Ishikawa (cell line): ENCODE measurements at regions not wholly inside any gene's neighbourhood (a gene's known extent, or its start where the extent isn't known, plus 50 kb on each side); places are given as distances from the start of the nearest gene placed in this dataset.

Experiments used
- CREB1 ChIP-seq: IDR thresholded peaks from 2 replicates; pipeline ENCODE4 v1.6.1; 2012; ENCODE audit warnings: low read depth
- EP300 ChIP-seq: IDR thresholded peaks from 2 replicates; pipeline ENCODE4 v1.6.1; 2012; ENCODE audit warnings: borderline replicate concordance
- RAD21 ChIP-seq: IDR thresholded peaks from 2 replicates; pipeline ENCODE4 v1.6.1; 2012; ENCODE audit warnings: low read depth
- YY1 ChIP-seq: IDR thresholded peaks from 2 replicates; pipeline ENCODE4 v1.6.1; 2012; ENCODE audit warnings: low read depth
- TF ChIP-seq, protein P1 (sequence below): IDR thresholded peaks from 2 replicates; pipeline ENCODE4 v1.6.1; 2012; ENCODE audit warnings: low read depth, mild to moderate bottlenecking
- TF ChIP-seq, protein P2 (sequence below): IDR thresholded peaks from 2 replicates; pipeline ENCODE4 v1.6.1; 2012
- TF ChIP-seq, protein P3 (sequence below): IDR thresholded peaks from 2 replicates; pipeline ENCODE4 v1.6.1; 2012

DNA sequence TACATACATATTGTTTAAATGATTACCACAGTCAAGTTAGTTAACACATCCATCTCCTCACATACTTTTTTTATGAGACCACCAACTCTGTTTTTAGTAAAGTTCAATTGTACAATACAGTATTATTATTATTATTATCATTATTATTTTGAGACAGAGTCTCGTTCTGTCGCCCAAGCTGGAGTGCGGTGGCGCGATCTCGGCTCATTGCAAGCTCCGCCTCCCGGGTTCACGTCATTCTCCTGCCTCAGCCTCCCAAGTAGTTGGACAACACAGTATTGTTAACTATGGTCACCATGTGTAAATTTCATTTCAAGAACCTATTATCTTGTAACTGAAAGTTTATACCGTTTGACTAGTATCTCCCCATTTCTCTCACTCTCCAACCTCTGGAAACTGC, 942.0 kb upstream of the FBXO33 start:
- TF ChIP-seq, protein P1, sequence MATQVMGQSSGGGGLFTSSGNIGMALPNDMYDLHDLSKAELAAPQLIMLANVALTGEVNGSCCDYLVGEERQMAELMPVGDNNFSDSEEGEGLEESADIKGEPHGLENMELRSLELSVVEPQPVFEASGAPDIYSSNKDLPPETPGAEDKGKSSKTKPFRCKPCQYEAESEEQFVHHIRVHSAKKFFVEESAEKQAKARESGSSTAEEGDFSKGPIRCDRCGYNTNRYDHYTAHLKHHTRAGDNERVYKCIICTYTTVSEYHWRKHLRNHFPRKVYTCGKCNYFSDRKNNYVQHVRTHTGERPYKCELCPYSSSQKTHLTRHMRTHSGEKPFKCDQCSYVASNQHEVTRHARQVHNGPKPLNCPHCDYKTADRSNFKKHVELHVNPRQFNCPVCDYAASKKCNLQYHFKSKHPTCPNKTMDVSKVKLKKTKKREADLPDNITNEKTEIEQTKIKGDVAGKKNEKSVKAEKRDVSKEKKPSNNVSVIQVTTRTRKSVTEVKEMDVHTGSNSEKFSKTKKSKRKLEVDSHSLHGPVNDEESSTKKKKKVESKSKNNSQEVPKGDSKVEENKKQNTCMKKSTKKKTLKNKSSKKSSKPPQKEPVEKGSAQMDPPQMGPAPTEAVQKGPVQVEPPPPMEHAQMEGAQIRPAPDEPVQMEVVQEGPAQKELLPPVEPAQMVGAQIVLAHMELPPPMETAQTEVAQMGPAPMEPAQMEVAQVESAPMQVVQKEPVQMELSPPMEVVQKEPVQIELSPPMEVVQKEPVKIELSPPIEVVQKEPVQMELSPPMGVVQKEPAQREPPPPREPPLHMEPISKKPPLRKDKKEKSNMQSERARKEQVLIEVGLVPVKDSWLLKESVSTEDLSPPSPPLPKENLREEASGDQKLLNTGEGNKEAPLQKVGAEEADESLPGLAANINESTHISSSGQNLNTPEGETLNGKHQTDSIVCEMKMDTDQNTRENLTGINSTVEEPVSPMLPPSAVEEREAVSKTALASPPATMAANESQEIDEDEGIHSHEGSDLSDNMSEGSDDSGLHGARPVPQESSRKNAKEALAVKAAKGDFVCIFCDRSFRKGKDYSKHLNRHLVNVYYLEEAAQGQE = no peak
- TF ChIP-seq YY1 = no peak
- TF ChIP-seq, protein P2, sequence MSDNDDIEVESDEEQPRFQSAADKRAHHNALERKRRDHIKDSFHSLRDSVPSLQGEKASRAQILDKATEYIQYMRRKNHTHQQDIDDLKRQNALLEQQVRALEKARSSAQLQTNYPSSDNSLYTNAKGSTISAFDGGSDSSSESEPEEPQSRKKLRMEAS = no peak
- no peak for TF ChIP-seq EP300
- TF ChIP-seq RAD21 = no peak
- TF ChIP-seq, protein P3, sequence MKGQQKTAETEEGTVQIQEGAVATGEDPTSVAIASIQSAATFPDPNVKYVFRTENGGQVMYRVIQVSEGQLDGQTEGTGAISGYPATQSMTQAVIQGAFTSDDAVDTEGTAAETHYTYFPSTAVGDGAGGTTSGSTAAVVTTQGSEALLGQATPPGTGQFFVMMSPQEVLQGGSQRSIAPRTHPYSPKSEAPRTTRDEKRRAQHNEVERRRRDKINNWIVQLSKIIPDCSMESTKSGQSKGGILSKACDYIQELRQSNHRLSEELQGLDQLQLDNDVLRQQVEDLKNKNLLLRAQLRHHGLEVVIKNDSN = no peak
- TF ChIP-seq CREB1 = no peak
